SK-N-SH (cell line): ENCODE measurements at regions not wholly inside any gene's neighbourhood (a gene's known extent, or its start where the extent isn't known, plus 50 kb on each side); places are given as distances from the start of the nearest gene placed in this dataset.
A peak's percentile ranks its signal among the peaks of the same experiment; 100 is the strongest.

ENCODE experiments used
- CTCF ChIA-PET: fragments of 300-600, 350-600 bp; formaldehyde crosslinking; extraction: SDS; loops from one replicate; lab custom pipeline; 2021; lab: Yijun Ruan, JAX
- POLR2A ChIA-PET: fragments of 350-600 bp; sonication (Branson Sonifier 250); formaldehyde crosslinking; extraction: SDS; loops from one replicate; lab custom pipeline; 2020; ENCODE audit warnings: antibody characterized with exemption, inconsistent platforms; lab: Yijun Ruan, JAX
- DNase-seq: peaks from one replicate; pipeline ENCODE4 v3.0.0; 2012
- H2AFZ ChIP-seq: fragments of 200-600 bp; sonication (generic); 2 replicates; pipeline ENCODE4 v1.8.1; 2016; ENCODE audit warnings: antibody characterized with exemption, mild to moderate bottlenecking, low read depth
- H3F3A ChIP-seq: fragments of 200-600 bp; sonication (generic); replicated peaks from 2 replicates; pipeline ENCODE3; 2016; ENCODE audit warnings: antibody characterized with exemption, mild to moderate bottlenecking; ENCODE audit not compliant: insufficient read depth
- H3K27ac ChIP-seq, 2 experiments: fragments of 200-500 bp in 1 of 2; fragments of 200-600 bp in 1 of 2; sonication (Bioruptor generic) in 1 of 2; sonication (generic), shearing (Covaris generic) in 1 of 2; 2 replicates each; pipeline versions ENCODE4 v1.5.1 to v1.6.1; 2014 to 2016; ENCODE audit warnings: low read depth in 2 of 2, inconsistent platforms in 1 of 2, low read length in 1 of 2, mild to moderate bottlenecking in 1 of 2, mixed read lengths in 1 of 2
- H3K27me3 ChIP-seq: fragments of 200-600 bp; sonication (generic), shearing (Covaris generic); 2 replicates; pipeline ENCODE4 v1.6.1; 2016; ENCODE audit warnings: mixed run types; ENCODE audit not compliant: insufficient read depth
- H3K36me3 ChIP-seq, 2 experiments: fragments of 200-500 bp in 1 of 2; fragments of 200-600 bp in 1 of 2; sonication (Bioruptor generic) in 1 of 2; sonication (generic) in 1 of 2; replicated peaks in 1 of 2; 2 replicates each; pipeline versions ENCODE3 to v1.5.1; 2014 to 2016; ENCODE audit warnings: low read length in 1 of 2, mild to moderate bottlenecking in 1 of 2; ENCODE audit not compliant: insufficient read depth in 2 of 2, control insufficient read depth in 1 of 2
- H3K4me1 ChIP-seq, 2 experiments: fragments of 200-500 bp in 1 of 2; fragments of 200-600 bp in 1 of 2; sonication (Bioruptor generic) in 1 of 2; sonication (generic), shearing (Covaris generic) in 1 of 2; 2 replicates each; pipeline versions ENCODE4 v1.5.1 to v1.6.1; 2014 to 2016; ENCODE audit warnings: low read depth in 1 of 2, low read length in 1 of 2, mixed run types in 1 of 2; ENCODE audit not compliant: insufficient read depth in 2 of 2, control insufficient read depth in 1 of 2
- H3K4me2 ChIP-seq: fragments of 200-600 bp; sonication (generic), shearing (Covaris generic); 2 replicates; pipeline ENCODE4 v1.6.1; 2017; ENCODE audit warnings: mixed run types
- H3K4me3 ChIP-seq, 2 experiments: fragments of 200-500 bp in 1 of 2; fragments of 200-600 bp in 1 of 2; sonication (Bioruptor generic) in 1 of 2; sonication (generic), shearing (Covaris generic) in 1 of 2; 2 replicates each; pipeline versions ENCODE4 v1.5.1 to v1.8.1; 2014 to 2016; ENCODE audit warnings: low read depth in 2 of 2, inconsistent platforms in 1 of 2, low read length in 1 of 2, mild to moderate bottlenecking in 1 of 2, mixed read lengths in 1 of 2, moderate library complexity in 1 of 2
- H3K79me2 ChIP-seq: fragments of 200-600 bp; sonication (generic); 2 replicates; pipeline ENCODE4 v1.8.1; 2017; ENCODE audit warnings: mild to moderate bottlenecking; ENCODE audit not compliant: insufficient read depth
- H3K9ac ChIP-seq: fragments of 200-600 bp; sonication (generic); 2 replicates; pipeline ENCODE4 v1.6.1; 2017; ENCODE audit warnings: mixed run types
- H3K9me2 ChIP-seq: fragments of 200-600 bp; sonication (generic); 2 replicates; pipeline ENCODE4 v1.6.1; 2017; ENCODE audit warnings: mixed run types
- H3K9me3 ChIP-seq: fragments of 200-600 bp; sonication (generic); 2 replicates; pipeline ENCODE4 v1.6.1; 2017; ENCODE audit warnings: mixed run types, mild to moderate bottlenecking, moderate library complexity
- H4K20me1 ChIP-seq: fragments of 200-600 bp; sonication (generic); 2 replicates; pipeline ENCODE4 v1.6.1; 2017; ENCODE audit warnings: mild to moderate bottlenecking, mixed run types; ENCODE audit not compliant: insufficient read depth
- CTCF ChIP-seq: fragments of 200-600 bp; sonication (generic); IDR thresholded peaks from 2 replicates; pipeline ENCODE4 v1.6.1; 2017; ENCODE audit warnings: antibody characterized with exemption, mild to moderate bottlenecking, moderate library complexity
- ELF1 ChIP-seq: IDR thresholded peaks from 2 replicates; pipeline ENCODE4 v1.4.0; 2012
- EP300 ChIP-seq, 2 experiments: IDR thresholded peaks; 2 replicates each; pipeline versions ENCODE4 v1.4.0 to v1.6.1; 2012; ENCODE audit warnings: borderline replicate concordance in 1 of 2, low read depth in 1 of 2, low read length in 1 of 2
- FOXM1 ChIP-seq: IDR thresholded peaks from 2 replicates; pipeline ENCODE4 v1.4.0; 2012; ENCODE audit warnings: low read depth, mild to moderate bottlenecking
- MAX ChIP-seq: IDR thresholded peaks from 2 replicates; pipeline ENCODE4 v1.4.0; 2012; ENCODE audit warnings: low read depth
- MEF2A ChIP-seq: IDR thresholded peaks from 2 replicates; pipeline ENCODE4 v1.4.0; 2012; ENCODE audit warnings: low read depth, borderline replicate concordance
- NFIC ChIP-seq: IDR thresholded peaks from 2 replicates; pipeline ENCODE4 v1.4.0; 2012; ENCODE audit warnings: borderline replicate concordance
- TAF1 ChIP-seq: IDR thresholded peaks from 2 replicates; pipeline ENCODE4 v1.6.1; 2012; ENCODE audit warnings: low read depth, mild to moderate bottlenecking, low read length, moderate library complexity, borderline replicate concordance
- TEAD4 ChIP-seq: IDR thresholded peaks from 2 replicates; pipeline ENCODE4 v1.4.0; 2012; ENCODE audit warnings: mild to moderate bottlenecking, borderline replicate concordance; ENCODE audit not compliant: insufficient read depth
- WGBS: methylation state at CpG from one replicate; pipeline ENCODE4 v1.1.6; 2017; ENCODE audit warnings: low lambda C conversion rate; 5-methylcytosine and 5-hydroxymethylcytosine counted together
- TF ChIP-seq, protein P1 (sequence below): IDR thresholded peaks from 2 replicates; pipeline ENCODE4 v1.4.0; 2012; ENCODE audit warnings: low read depth, borderline replicate concordance
- TF ChIP-seq, protein P2 (sequence below): IDR thresholded peaks from 2 replicates; pipeline ENCODE4; 2012
- TF ChIP-seq, protein P3 (sequence below): fragments of 150-350 bp; IDR thresholded peaks from 2 replicates; pipeline ENCODE4 v1.6.1; 2016; ENCODE audit warnings: mild to moderate bottlenecking, low read depth, low read length

DNA sequence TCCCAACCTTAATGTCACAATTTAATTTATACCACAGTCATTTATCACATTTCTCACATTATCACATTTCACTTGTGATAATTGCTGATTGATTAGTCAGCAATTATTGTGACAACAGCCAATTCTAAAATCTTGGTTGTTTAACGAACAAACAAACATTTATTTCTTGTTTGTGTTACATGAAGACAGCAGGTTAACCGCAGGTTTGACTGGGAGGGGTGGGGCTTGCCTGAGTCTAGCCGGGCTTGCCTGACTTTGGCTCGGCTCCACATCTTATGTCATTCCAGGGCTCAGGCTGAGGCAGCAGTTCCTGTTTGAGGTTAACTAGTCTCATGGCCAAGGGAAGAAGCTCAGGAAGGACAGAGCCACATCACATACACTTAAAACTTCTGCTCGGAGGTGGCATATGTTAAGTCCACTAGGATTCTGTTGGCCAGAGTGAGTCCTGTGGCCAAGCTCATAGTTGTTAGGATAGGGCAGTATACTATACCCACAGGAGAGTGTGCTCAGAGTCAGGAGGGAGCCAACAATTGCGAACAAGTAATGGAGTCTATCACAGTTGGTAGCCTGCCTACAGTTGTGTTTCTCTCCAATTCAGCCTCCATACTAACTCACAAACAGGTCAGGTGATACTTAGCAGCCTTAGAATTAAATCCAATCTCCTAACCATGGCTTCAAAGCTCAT, 90.0 kb upstream of the IFNGR1 start:
- H3K36me3 ChIP-seq, result no peaks in the 10 kb centered on the region
- peaks cover 0 to 7% of the 10 kb centered on the region in 2 experiments; a peak in 2 of 4 replicates for H3K4me1 ChIP-seq
- H3K79me2 ChIP-seq, result no peaks in the 10 kb centered on the region
- CTCF ChIA-PET, result interaction anchor here (2.5 kb wide), 1 partner anchor 215 kb away, joined by 6 read pairs; no protein-coding TSS in a partner anchor
- no peak overlapping the region for H3K4me2 ChIP-seq
- H3K9me2 ChIP-seq, result no peaks in the 10 kb centered on the region
- DNase-seq, result peak; percentile 3
- no peaks in the 10 kb centered on the region for H3K9me3 ChIP-seq
- TF ChIP-seq EP300 (IDR thresholded peaks at IDR 0.05; ENCODE audit: borderline replicate concordance in 1 of 2, low read depth in 1 of 2, low read length in 1 of 2), result no peak
- no peak for TF ChIP-seq MAX
- no peak for TF ChIP-seq TEAD4
- no peak for TF ChIP-seq CTCF
- TF ChIP-seq NFIC, result no peak
- TF ChIP-seq FOXM1, result no peak
- TF ChIP-seq ELF1, result no peak
- TF ChIP-seq, protein P1, sequence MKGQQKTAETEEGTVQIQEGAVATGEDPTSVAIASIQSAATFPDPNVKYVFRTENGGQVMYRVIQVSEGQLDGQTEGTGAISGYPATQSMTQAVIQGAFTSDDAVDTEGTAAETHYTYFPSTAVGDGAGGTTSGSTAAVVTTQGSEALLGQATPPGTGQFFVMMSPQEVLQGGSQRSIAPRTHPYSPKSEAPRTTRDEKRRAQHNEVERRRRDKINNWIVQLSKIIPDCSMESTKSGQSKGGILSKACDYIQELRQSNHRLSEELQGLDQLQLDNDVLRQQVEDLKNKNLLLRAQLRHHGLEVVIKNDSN, result no peak
- no peak for TF ChIP-seq TAF1
- TF ChIP-seq, protein P2, sequence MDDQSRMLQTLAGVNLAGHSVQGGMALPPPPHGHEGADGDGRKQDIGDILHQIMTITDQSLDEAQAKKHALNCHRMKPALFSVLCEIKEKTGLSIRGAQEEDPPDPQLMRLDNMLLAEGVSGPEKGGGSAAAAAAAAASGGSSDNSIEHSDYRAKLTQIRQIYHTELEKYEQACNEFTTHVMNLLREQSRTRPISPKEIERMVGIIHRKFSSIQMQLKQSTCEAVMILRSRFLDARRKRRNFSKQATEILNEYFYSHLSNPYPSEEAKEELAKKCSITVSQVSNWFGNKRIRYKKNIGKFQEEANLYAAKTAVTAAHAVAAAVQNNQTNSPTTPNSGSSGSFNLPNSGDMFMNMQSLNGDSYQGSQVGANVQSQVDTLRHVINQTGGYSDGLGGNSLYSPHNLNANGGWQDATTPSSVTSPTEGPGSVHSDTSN, result no peak
- TF ChIP-seq, protein P3, sequence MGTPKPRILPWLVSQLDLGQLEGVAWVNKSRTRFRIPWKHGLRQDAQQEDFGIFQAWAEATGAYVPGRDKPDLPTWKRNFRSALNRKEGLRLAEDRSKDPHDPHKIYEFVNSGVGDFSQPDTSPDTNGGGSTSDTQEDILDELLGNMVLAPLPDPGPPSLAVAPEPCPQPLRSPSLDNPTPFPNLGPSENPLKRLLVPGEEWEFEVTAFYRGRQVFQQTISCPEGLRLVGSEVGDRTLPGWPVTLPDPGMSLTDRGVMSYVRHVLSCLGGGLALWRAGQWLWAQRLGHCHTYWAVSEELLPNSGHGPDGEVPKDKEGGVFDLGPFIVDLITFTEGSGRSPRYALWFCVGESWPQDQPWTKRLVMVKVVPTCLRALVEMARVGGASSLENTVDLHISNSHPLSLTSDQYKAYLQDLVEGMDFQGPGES, result no peak
- TF ChIP-seq MEF2A, result no peak
- H3K4me3 ChIP-seq, result no peak overlapping the region
- no peak overlapping the region for H3K27ac ChIP-seq
- no peaks in the 10 kb centered on the region for H4K20me1 ChIP-seq
- no peaks in the 10 kb centered on the region for H3F3A ChIP-seq
- POLR2A ChIA-PET, result no interaction called here
- H3K27me3 ChIP-seq, result no peaks in the 10 kb centered on the region
- H2AFZ ChIP-seq, result no peak overlapping the region
- H3K9ac ChIP-seq, result no peak overlapping the region
- 22% methylated on average over 5 of the region's 6 CpGs for WGBS
